Upper lobe of left lung (tissue), 6 donors: ENCODE measurements at regions not wholly inside any gene's neighbourhood (a gene's known extent, or its start where the extent isn't known, plus 50 kb on each side); places are given as distances from the start of the nearest gene placed in this dataset.

Experiments
- ATAC-seq, 2 donors: fragments of 200-7000 bp; cut with Tn5 transposase; one replicate each; pipeline ENCODE4 v1.9.1; 2022; ENCODE audit warnings: mild to moderate bottlenecking in 2 of 2, moderate library complexity in 2 of 2; ENCODE audit not compliant: low FRiP score in 2 of 2
- DNase-seq, 2 donors: peaks; one replicate each; pipeline ENCODE4 v3.0.0-alpha.2; 2019 to 2020
- H3K27ac ChIP-seq, 4 donors: fragments of 200-600 bp; sonication (generic); one replicate each; pipeline ENCODE4 v1.5.1; 2016 to 2019
- H3K27me3 ChIP-seq, 4 donors: fragments of 200-600 bp; sonication (generic); one replicate each; pipeline ENCODE4 v1.5.1; 2017 to 2019
- H3K36me3 ChIP-seq, 4 donors: fragments of 200-600 bp; sonication (generic); one replicate each; pipeline ENCODE4 v1.5.1; 2016 to 2019
- H3K4me1 ChIP-seq, 4 donors: fragments of 200-600 bp; sonication (generic); one replicate each; pipeline ENCODE4 v1.5.1; 2018 to 2019
- H3K4me3 ChIP-seq, 4 donors: fragments of 200-600 bp; sonication (generic); one replicate each; pipeline ENCODE4 v1.5.1; 2017 to 2019; ENCODE audit warnings: mild to moderate bottlenecking in 2 of 4, moderate library complexity in 1 of 4
- H3K9me3 ChIP-seq, 4 donors: fragments of 200-600 bp; sonication (generic); one replicate each; pipeline ENCODE4 v1.5.1; 2018 to 2019
- CTCF ChIP-seq, 6 experiments: fragments of 450-650 bp in 4 of 6; fragments of 200-600 bp in 2 of 6; sonication (generic) in 2 of 6; IDR thresholded peaks; one replicate each; pipeline ENCODE4 v1.5.1; 2016 to 2019; ENCODE audit warnings: antibody characterized with exemption in 6 of 6
- EP300 ChIP-seq, 4 donors: sonication (generic); formaldehyde crosslinking; IDR thresholded peaks; one replicate each; pipeline ENCODE4 v1.5.1; 2017; ENCODE audit warnings: antibody characterized with exemption in 4 of 4, control low read depth in 2 of 4
- POLR2A ChIP-seq, 4 donors: fragments of 450-650 bp; IDR thresholded peaks; one replicate each; pipeline ENCODE4 v1.5.1; 2016 to 2017; ENCODE audit warnings: antibody characterized with exemption in 4 of 4, mild to moderate bottlenecking in 2 of 4
- POLR2AphosphoS5 ChIP-seq, 2 donors: sonication (generic); formaldehyde crosslinking; IDR thresholded peaks; one replicate each; pipeline ENCODE4 v1.5.1; 2017; ENCODE audit warnings: antibody characterized with exemption in 2 of 2
- WGBS, 2 donors: methylation state at CpG; one replicate each; pipeline ENCODE4 v1.1.5; 2017 to 2018; 5-methylcytosine and 5-hydroxymethylcytosine counted together
- donor health status: DM: no; HTN: no; CAD: no; lungs with moderate emphysema.
- donor health status: DM: no; HTN: yes; CAD: no; lungs with severe emphysema.

DNA sequence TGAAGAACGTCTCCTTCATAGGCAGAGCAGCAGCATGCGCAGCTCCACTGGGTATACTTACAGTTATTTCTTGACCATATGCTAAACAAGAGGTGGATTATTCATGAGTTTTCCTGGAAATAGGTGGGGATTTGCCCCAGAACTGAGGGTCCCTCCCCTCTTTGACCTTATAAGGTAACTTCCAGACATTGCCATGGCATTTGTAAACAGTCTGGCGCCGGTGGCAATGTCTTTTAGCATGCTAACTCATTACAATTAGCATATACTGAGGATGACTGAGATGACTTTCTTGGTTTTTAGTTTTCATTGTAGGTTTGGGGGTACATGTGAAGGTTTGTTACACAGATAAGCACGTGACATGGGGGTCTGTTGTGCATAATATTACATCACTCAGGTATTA, 97.3 kb downstream of the MTNR1A start:
- TF ChIP-seq POLR2AphosphoS5 (IDR thresholded peaks at IDR 0.05) (no peak), POLR2A (IDR thresholded peaks at IDR 0.05) (no peak), EP300 (IDR thresholded peaks at IDR 0.05) (no peak), CTCF (IDR thresholded peaks at IDR 0.05) (no peak)
- Histone ChIP-seq H3K9me3 (peaks cover 0 to 2% (median under 1%) of the 10 kb centered on the region in 4 donors), H3K27me3 (no peaks in the 10 kb centered on the region), H3K36me3 (no peaks in the 10 kb centered on the region), H3K27ac (no peak overlapping the region), H3K4me1 (no peaks in the 10 kb centered on the region), H3K4me3 (no peak overlapping the region)
- ATAC-seq = no peak
- 80% methylated on average over 5 of the region's 5 CpGs for WGBS, 2 donors
- DNase-seq = no peak

- 85 to 87% methylated on average over 2 of the region's 2 CpGs for WGBS, 2 donors
- Histone ChIP-seq H3K27me3 (no peaks in the 10 kb centered on the region), H3K4me3 (no peak overlapping the region), H3K36me3 (no peaks in the 10 kb centered on the region), H3K9me3 (peaks cover 12 to 22% (median 18%) of the 10 kb centered on the region in 4 donors), H3K27ac (no peak overlapping the region), H3K4me1 (no peaks in the 10 kb centered on the region)
- TF ChIP-seq POLR2AphosphoS5 (IDR thresholded peaks at IDR 0.05) (no peak), CTCF (IDR thresholded peaks at IDR 0.05) (no peak), EP300 (IDR thresholded peaks at IDR 0.05) (no peak), POLR2A (IDR thresholded peaks at IDR 0.05) (no peak)
- ATAC-seq (no peak), DNase-seq (no peak)
These were observed 103.4 kb downstream of the MTNR1A start for GRCh38 chr4:186451982-186452381.

- no peak overlapping the region for H3K27ac ChIP-seq
- peaks cover 12 to 22% (median 18%) of the 10 kb centered on the region in 4 donors for H3K9me3 ChIP-seq
- H3K27me3 ChIP-seq = no peaks in the 10 kb centered on the region
- no peak overlapping the region for H3K4me3 ChIP-seq
- DNase-seq = no peak
- no peaks in the 10 kb centered on the region for H3K36me3 ChIP-seq
- no peak for ATAC-seq
- 80 to 87% methylated on average over 8 of the region's 8 CpGs for WGBS, 2 donors
- no peaks in the 10 kb centered on the region for H3K4me1 ChIP-seq
- TF ChIP-seq POLR2AphosphoS5 (IDR thresholded peaks at IDR 0.05) (no peak), EP300 (IDR thresholded peaks at IDR 0.05) (no peak), CTCF (IDR thresholded peaks at IDR 0.05) (no peak), POLR2A (IDR thresholded peaks at IDR 0.05) (no peak)
These were observed 105.4 kb downstream of the MTNR1A start for GRCh38 chr4:186449954-186450353.

DNA sequence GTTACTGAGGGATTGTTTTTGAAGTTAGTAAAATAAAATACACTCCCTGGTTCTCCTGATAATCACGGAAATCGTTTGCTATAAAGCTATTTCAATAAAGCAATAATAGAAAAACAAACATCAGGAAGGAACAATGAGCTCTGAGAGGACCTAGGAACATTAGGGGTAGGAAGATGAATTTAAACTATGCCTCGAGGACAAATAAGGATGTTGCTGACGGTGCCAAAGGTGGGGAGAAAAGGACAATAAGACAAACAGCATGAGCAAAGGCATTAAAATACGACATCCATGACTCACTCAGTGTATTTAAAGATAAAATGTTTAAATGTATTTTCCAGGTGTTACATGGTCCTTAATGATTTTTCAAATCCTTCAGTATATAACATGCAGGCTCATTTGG, 110.3 kb downstream of the MTNR1A start:
- WGBS, 2 donors = 49 to 58% methylated on average over 5 of the region's 5 CpGs
- Histone ChIP-seq H3K4me1 (no peaks in the 10 kb centered on the region), H3K9me3 (no peaks in the 10 kb centered on the region), H3K27me3 (no peaks in the 10 kb centered on the region), H3K36me3 (no peaks in the 10 kb centered on the region), H3K27ac (no peak overlapping the region), H3K4me3 (no peak overlapping the region)
- no peak for ATAC-seq
- DNase-seq = no peak
- TF ChIP-seq EP300 (IDR thresholded peaks at IDR 0.05) = no peak

GRCh38 chr4:186441502-186441901, 113.9 kb downstream of the MTNR1A start:
- Histone ChIP-seq H3K27me3 (no peaks in the 10 kb centered on the region), H3K27ac (no peak overlapping the region), H3K4me1 (no peaks in the 10 kb centered on the region), H3K4me3 (no peak overlapping the region), H3K9me3 (peaks cover 0 to 5% (median 0%) of the 10 kb centered on the region in 4 donors), H3K36me3 (no peaks in the 10 kb centered on the region)
- 92 to 100% methylated on average over 2 of the region's 2 CpGs for WGBS, 2 donors
- no peak for ATAC-seq
- no peak for TF ChIP-seq EP300 (IDR thresholded peaks at IDR 0.05)
- no peak for TF ChIP-seq POLR2A (IDR thresholded peaks at IDR 0.05)
- no peak for TF ChIP-seq CTCF (IDR thresholded peaks at IDR 0.05)
- TF ChIP-seq POLR2AphosphoS5 (IDR thresholded peaks at IDR 0.05) = no peak
- no peak for DNase-seq
